H1 (cell line): ENCODE measurements at regions not wholly inside any gene's neighbourhood (a gene's known extent, or its start where the extent isn't known, plus 50 kb on each side); places are given as distances from the start of the nearest gene placed in this dataset.
"Not testable (repeated sequence)": the region's sequence is repeated elsewhere in the genome, so short reads cannot be mapped to it uniquely, and the experiment has no call there.

Experiments
- CTCF ChIA-PET: fragments of 300-600 bp; sonication (Branson Sonifier 250); formaldehyde crosslinking; loops from one replicate; lab custom pipeline; 2021; ENCODE audit not compliant: partially characterized antibody; lab: Charles Lee
- POLR2A ChIA-PET: fragments of 300-600 bp; sonication (Branson Sonifier 250); formaldehyde crosslinking; loops from one replicate; lab custom pipeline; 2021; ENCODE audit warnings: inconsistent platforms; ENCODE audit not compliant: partially characterized antibody; lab: Charles Lee
- DNase-seq, 2 experiments: peaks; one replicate each; pipeline versions ENCODE4 v3.0.0 to v3.0.0-alpha.2; 2010 to 2022; ENCODE audit warnings: low spot score in 2 of 2, low read depth in 1 of 2, mixed read lengths in 1 of 2
- FAIRE-seq: peaks from 2 replicates; lab custom pipeline; 2011; peaks lifted over from hg19 to GRCh38; lab: Jason Lieb, UNC
- H2AFZ ChIP-seq: 2 replicates; pipeline ENCODE4 v1.8.1; 2012; ENCODE audit warnings: low read length, inconsistent platforms
- H2AK5ac ChIP-seq: 2 replicates; pipeline ENCODE4 v1.6.1; 2013; ENCODE audit warnings: low read depth, low read length
- H2BK120ac ChIP-seq: replicated peaks from 2 replicates; pipeline ENCODE3; 2013; ENCODE audit warnings: low read depth, low read length, inconsistent platforms
- H2BK12ac ChIP-seq: 2 replicates; pipeline ENCODE4 v1.6.1; 2013; ENCODE audit warnings: low read depth, low read length
- H2BK15ac ChIP-seq: 2 replicates; pipeline ENCODE4 v1.6.1; 2013; ENCODE audit warnings: low read length
- H2BK20ac ChIP-seq: 2 replicates; pipeline ENCODE4 v1.6.1; 2013; ENCODE audit warnings: low read length
- H2BK5ac ChIP-seq: 2 replicates; pipeline ENCODE4 v1.6.1; 2013; ENCODE audit warnings: low read depth, low read length
- H3K14ac ChIP-seq: 2 replicates; pipeline ENCODE4 v1.6.1; 2013; ENCODE audit warnings: inconsistent platforms; ENCODE audit not compliant: insufficient read length
- H3K18ac ChIP-seq: 2 replicates; pipeline ENCODE4 v1.6.1; 2013; ENCODE audit warnings: low read length; ENCODE audit errors: extremely low read depth
- H3K23ac ChIP-seq: 2 replicates; pipeline ENCODE4 v1.6.1; 2013; ENCODE audit warnings: inconsistent platforms; ENCODE audit not compliant: insufficient read length
- H3K23me2 ChIP-seq: 2 replicates; pipeline ENCODE4 v1.6.1; 2013; ENCODE audit warnings: low read depth, low read length
- H3K27ac ChIP-seq: 2 replicates; pipeline ENCODE4 v1.6.1; 2011; ENCODE audit warnings: low read depth, low read length, inconsistent platforms
- H3K27me3 ChIP-seq, 4 experiments: replicated peaks in 1 of 4; 1 replicate in 1 of 4; 2 replicates in 3 of 4; pipeline versions ENCODE4 v1.6.1 to v1.8.1; 2011 to 2013; ENCODE audit warnings: low read length in 3 of 4, mild to moderate bottlenecking in 3 of 4, inconsistent platforms in 2 of 4, mixed read lengths in 2 of 4, moderate library complexity in 1 of 4; ENCODE audit not compliant: control insufficient read depth in 3 of 4, insufficient read depth in 3 of 4; ENCODE audit errors: extremely low read depth in 1 of 4
- H3K36me3 ChIP-seq, 4 experiments: 2 replicates each; pipeline versions ENCODE4 v1.6.1 to v1.8.1; 2011 to 2013; ENCODE audit warnings: mild to moderate bottlenecking in 4 of 4, low read length in 3 of 4, moderate library complexity in 2 of 4, control low read depth in 1 of 4, inconsistent platforms in 1 of 4; ENCODE audit not compliant: insufficient read depth in 4 of 4, control insufficient read depth in 2 of 4
- H3K4ac ChIP-seq: replicated peaks from 2 replicates; pipeline ENCODE3; 2013; ENCODE audit warnings: low read length, low read depth, mixed read lengths, inconsistent platforms; ENCODE audit not compliant: insufficient read length
- H3K4me1 ChIP-seq, 4 experiments: replicated peaks in 1 of 4; 1 replicate in 1 of 4; 2 replicates in 3 of 4; pipeline versions ENCODE4 v1.6.1 to v1.8.1; 2011 to 2013; ENCODE audit warnings: low read length in 3 of 4, inconsistent platforms in 2 of 4, mixed read lengths in 1 of 4; ENCODE audit not compliant: insufficient read depth in 4 of 4, control insufficient read depth in 3 of 4
- H3K4me2 ChIP-seq, 2 experiments: 2 replicates each; pipeline versions ENCODE4 v1.6.1 to v1.8.1; 2011 to 2013; ENCODE audit warnings: low read depth in 2 of 2, low read length in 2 of 2, control low read depth in 1 of 2, inconsistent platforms in 1 of 2, mild to moderate bottlenecking in 1 of 2; ENCODE audit not compliant: insufficient read depth in 1 of 2
- H3K4me3 ChIP-seq, 4 experiments: fragments of 200-600, 300-600 bp in 1 of 4; sonication (generic), shearing (Covaris generic), sonication (Bioruptor Twin) in 1 of 4; 2 replicates each; pipeline versions ENCODE4 v1.5.1 to v1.8.1; 2011 to 2016; ENCODE audit warnings: low read length in 4 of 4, low read depth in 3 of 4, control low read depth in 2 of 4, inconsistent platforms in 2 of 4, mild to moderate bottlenecking in 2 of 4, mixed read lengths in 1 of 4, moderate library complexity in 1 of 4; ENCODE audit not compliant: insufficient read depth in 2 of 4; ENCODE audit errors: extremely low read depth in 1 of 4
- H3K56ac ChIP-seq: replicated peaks from 2 replicates; pipeline ENCODE3; 2013; ENCODE audit warnings: low read depth, mild to moderate bottlenecking, mixed read lengths, low read length, inconsistent platforms; ENCODE audit not compliant: insufficient read length
- H3K79me1 ChIP-seq: 2 replicates; pipeline ENCODE4 v1.6.1; 2013; ENCODE audit warnings: low read depth, low read length, control low read depth
- H3K79me2 ChIP-seq, 2 experiments: 2 replicates each; pipeline versions ENCODE4 v1.6.1 to v1.8.1; 2012 to 2013; ENCODE audit warnings: low read length in 2 of 2, mild to moderate bottlenecking in 2 of 2, inconsistent platforms in 1 of 2; ENCODE audit not compliant: insufficient read depth in 2 of 2, control insufficient read depth in 1 of 2
- H3K9ac ChIP-seq, 4 experiments: replicated peaks in 1 of 4; 1 replicate in 1 of 4; 2 replicates in 3 of 4; pipeline versions ENCODE4 v1.6.1 to v1.8.1; 2011 to 2013; ENCODE audit warnings: low read depth in 3 of 4, low read length in 3 of 4, control low read depth in 2 of 4, mild to moderate bottlenecking in 2 of 4, moderate library complexity in 2 of 4, inconsistent platforms in 1 of 4; ENCODE audit errors: extremely low read depth in 1 of 4
- H3K9me3 ChIP-seq, 2 experiments: 2 replicates each; pipeline versions ENCODE4 v1.6.1 to v1.8.1; 2012 to 2013; ENCODE audit warnings: mild to moderate bottlenecking in 2 of 2, moderate library complexity in 2 of 2, control low read depth in 1 of 2, inconsistent platforms in 1 of 2, low read depth in 1 of 2, low read length in 1 of 2, mixed read lengths in 1 of 2; ENCODE audit not compliant: insufficient read depth in 2 of 2
- H4K20me1 ChIP-seq, 2 experiments: replicated peaks in 1 of 2; 2 replicates each; pipeline versions ENCODE3 to v1.8.1; 2011 to 2013; ENCODE audit warnings: inconsistent platforms in 2 of 2, low read length in 2 of 2, mild to moderate bottlenecking in 1 of 2; ENCODE audit not compliant: insufficient read depth in 2 of 2, control insufficient read depth in 1 of 2
- H4K5ac ChIP-seq: 2 replicates; pipeline ENCODE4 v1.6.1; 2013; ENCODE audit warnings: low read length, low read depth, mixed read lengths, inconsistent platforms; ENCODE audit not compliant: insufficient read length
- H4K8ac ChIP-seq: 2 replicates; pipeline ENCODE4 v1.8.0; 2013; ENCODE audit warnings: mild to moderate bottlenecking, moderate library complexity, low read length, inconsistent platforms; ENCODE audit not compliant: insufficient read depth; ENCODE audit errors: extremely low read depth
- H4K91ac ChIP-seq: replicated peaks from 2 replicates; pipeline ENCODE3; 2013; ENCODE audit warnings: low read length, mixed read lengths, inconsistent platforms; ENCODE audit not compliant: insufficient read length
- NANOG ChIP-seq: IDR thresholded peaks from 2 replicates; pipeline ENCODE4 v1.6.1; 2011; ENCODE audit warnings: low read length, low read depth, mild to moderate bottlenecking, inconsistent platforms; ENCODE audit not compliant: insufficient read depth, poor library complexity, severe bottlenecking
- POLR2A ChIP-seq, 2 experiments: IDR thresholded peaks; 1 replicate in 1 of 2; 2 replicates in 1 of 2; pipeline ENCODE4 v1.6.1; 2011; ENCODE audit warnings: low read depth in 2 of 2, low read length in 2 of 2, mild to moderate bottlenecking in 2 of 2; ENCODE audit errors: control extremely low read depth in 1 of 2
- POLR2AphosphoS5 ChIP-seq: IDR thresholded peaks from 2 replicates; pipeline ENCODE4 v1.6.1; 2011; ENCODE audit warnings: low read depth, low read length
- TAF1 ChIP-seq: IDR thresholded peaks from 2 replicates; pipeline ENCODE4 v1.6.1; 2011; ENCODE audit warnings: mild to moderate bottlenecking, low read depth, low read length
- TBP ChIP-seq: IDR thresholded peaks from 2 replicates; pipeline ENCODE4 v1.6.1; 2011; ENCODE audit warnings: low read depth, low read length, improper control_type of control experiment
- TEAD4 ChIP-seq: IDR thresholded peaks from 2 replicates; pipeline ENCODE4 v1.6.1; 2012; ENCODE audit warnings: low read depth, low read length, inconsistent platforms, mixed read lengths
- WGBS, 2 experiments: shearing (Covaris generic) in 1 of 2; methylation state at CpG; one replicate each; pipeline versions ENCODE4 v1.1.6 to v1.1.7; 2013 to 2015; ENCODE audit warnings: low lambda C conversion rate in 2 of 2, mixed read lengths in 2 of 2, inconsistent platforms in 1 of 2, low coverage in 1 of 2, missing lambda C conversion rate in 1 of 2; ENCODE audit not compliant: insufficient replicate concordance in 2 of 2, insufficient coverage in 1 of 2, insufficient read length in 1 of 2; ENCODE audit errors: extremely low coverage in 1 of 2, missing lambda C conversion rate in 1 of 2; 5-methylcytosine and 5-hydroxymethylcytosine counted together

- H3K18ac ChIP-seq, H4K20me1 ChIP-seq, H3K56ac ChIP-seq, H3K14ac ChIP-seq, H2BK12ac ChIP-seq, H2BK15ac ChIP-seq, FAIRE-seq, H3K27me3 ChIP-seq, H2BK120ac ChIP-seq, H3K9ac ChIP-seq, H4K91ac ChIP-seq, H4K8ac ChIP-seq, H3K23ac ChIP-seq, H2BK20ac ChIP-seq, H3K9me3 ChIP-seq, H3K27ac ChIP-seq, H2AK5ac ChIP-seq, H3K4ac ChIP-seq, H2AFZ ChIP-seq, H2BK5ac ChIP-seq, H3K79me1 ChIP-seq, CTCF ChIA-PET, H3K23me2 ChIP-seq: not testable (repeated sequence)
- Histone ChIP-seq H4K5ac (peak overlapping the region; percentile 55), H3K79me2 (peaks cover 0 to 71% of the 10 kb centered on the region in 2 experiments; a peak in 3 of 4 replicates), H3K4me2 (peak overlapping the region; percentile 42 to 44), H3K4me3 (peak overlapping the region; percentile 57 to 79 (median 68)), H3K36me3 (peaks cover 0 to 19% (median 7%) of the 10 kb centered on the region in 4 experiments; a peak in 3 of 8 replicates), H3K4me1 (peaks cover 0 to 20% (median 7%) of the 10 kb centered on the region in 4 experiments; a peak in 4 of 7 replicates)
- POLR2A ChIA-PET: interaction anchor here (0.6 to 3.6 kb wide), 3 partner anchors 8 to 46 kb away, joined by 3 to 11 read pairs (median 4); no protein-coding TSS in a partner anchor
- peak; percentile 62 for TF ChIP-seq TAF1
- 0 out of 2 replicates have a peak, but pooled peaks have one; percentile 26 for TF ChIP-seq POLR2AphosphoS5
- TF ChIP-seq TEAD4: peak; percentile 58
- TF ChIP-seq TBP: peak; percentile 53; the same call in 1 of the 2 replicates
- peak in 1 of 2 experiments; percentile 72; a peak in 2 of 3 replicates for TF ChIP-seq POLR2A (IDR thresholded peaks at IDR 0.05; ENCODE audit: control extremely low read depth in 1 of 2, low read depth in 2 of 2, low read length in 2 of 2)
- TF ChIP-seq NANOG: peak; percentile 54
- WGBS, 2 experiments: 2% methylated on average over 8 of the region's 8 CpGs; no CpG with 5 or more reads in 1 of the 2 experiments
- peak in 1 of 2 experiments; percentile 66 for DNase-seq
Measured at GRCh38 chr9:74085384-74086037, 411.6 kb upstream of the RORB start.
